ENCODE measurements at regions not wholly inside any gene's neighbourhood (a gene's known extent, or its start where the extent isn't known, plus 50 kb on each side); places are given as distances from the start of the nearest gene placed in this dataset.

DNA sequence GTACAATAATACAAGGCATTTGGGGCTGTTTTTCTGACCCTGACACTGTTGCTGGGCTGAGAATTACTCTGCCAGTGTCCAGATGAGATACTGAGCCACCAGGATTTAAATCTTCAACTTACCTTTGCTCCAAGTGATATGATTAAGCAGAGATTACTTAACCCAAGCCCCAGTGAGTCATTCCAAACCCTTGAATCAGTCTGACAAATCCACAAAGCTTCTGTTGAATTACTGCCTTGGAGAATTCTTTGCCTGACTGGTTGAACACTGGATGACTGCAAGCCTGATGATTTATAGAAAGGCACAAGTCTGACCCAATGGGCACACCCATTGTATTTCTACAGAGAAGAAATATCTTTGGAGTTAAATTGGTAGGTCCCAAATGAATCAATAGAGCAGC is 88.2 kb upstream of the TSC22D2 start:
- Histone ChIP-seq H3K9me3 (ENCODE audit: control insufficient read depth, insufficient read depth, low read length) (no peaks in the 10 kb centered on the region), H3K9ac (ENCODE audit: low read depth, low read length) (no peak overlapping the region), H3K36me3 (ENCODE audit: insufficient read depth, low read length) (no peaks in the 10 kb centered on the region), H3K4me1 (ENCODE audit: insufficient read depth, low read length) (no peaks in the 10 kb centered on the region)

DNA sequence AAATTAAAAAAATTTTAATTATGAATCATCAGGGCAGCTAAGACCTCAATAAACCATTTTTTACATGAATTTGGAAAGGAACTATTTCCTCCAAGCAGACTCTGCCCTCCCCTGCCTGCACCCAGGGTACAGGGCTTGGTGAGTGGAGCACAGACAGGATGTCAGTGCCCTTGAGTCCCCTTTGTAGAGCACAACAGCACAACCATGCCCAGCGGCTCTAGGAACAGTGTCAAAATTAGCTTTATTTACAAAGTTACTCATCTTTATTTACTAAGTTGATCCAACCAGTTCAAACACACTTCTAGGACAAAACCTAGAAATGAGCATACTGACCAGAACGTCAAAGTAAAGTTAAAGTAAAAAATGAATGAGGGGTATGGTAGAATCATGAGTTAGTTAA is 90.6 kb upstream of the TSC22D2 start:
- Histone ChIP-seq H3K36me3 (ENCODE audit: insufficient read depth, low read length) (no peaks in the 10 kb centered on the region), H3K9ac (ENCODE audit: low read depth, low read length) (no peak overlapping the region), H3K9me3 (ENCODE audit: control insufficient read depth, insufficient read depth, low read length) (no peaks in the 10 kb centered on the region), H3K4me1 (ENCODE audit: insufficient read depth, low read length) (no peaks in the 10 kb centered on the region)

DNA sequence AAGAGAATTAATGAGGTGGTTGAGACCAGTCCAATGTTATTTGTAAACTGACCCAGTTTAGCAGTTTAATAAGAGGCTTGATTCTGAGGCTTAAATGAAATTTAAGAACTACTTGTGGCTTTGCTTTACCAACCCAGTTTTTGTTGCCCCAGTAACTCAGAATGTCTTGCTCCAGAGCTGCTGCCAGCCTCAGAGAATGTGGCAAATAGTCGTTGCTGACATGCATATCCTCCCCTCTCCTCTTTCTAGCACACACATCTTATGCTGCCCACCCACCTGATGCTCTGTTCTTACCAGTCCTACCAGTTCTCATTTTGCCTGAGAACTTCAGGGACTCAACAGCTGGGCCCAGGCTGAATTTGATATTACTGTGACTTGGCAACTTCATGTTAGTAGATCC is 92.4 kb upstream of the TSC22D2 start:
- no peaks in the 10 kb centered on the region for H3K36me3 ChIP-seq (ENCODE audit: insufficient read depth, low read length)
- no peaks in the 10 kb centered on the region for H3K9me3 ChIP-seq (ENCODE audit: control insufficient read depth, insufficient read depth, low read length)
- no peak overlapping the region for H3K9ac ChIP-seq (ENCODE audit: low read depth, low read length)
- H3K4me1 ChIP-seq (ENCODE audit: insufficient read depth, low read length) = no peaks in the 10 kb centered on the region

GRCh38 chr3:150314248-150315004 is 93.7 kb upstream of the TSC22D2 start:
- Histone ChIP-seq H3K9ac (ENCODE audit: low read depth, low read length) (no peak overlapping the region), H3K36me3 (ENCODE audit: insufficient read depth, low read length) (no peaks in the 10 kb centered on the region), H3K4me1 (ENCODE audit: insufficient read depth, low read length) (no peaks in the 10 kb centered on the region), H3K9me3 (ENCODE audit: control insufficient read depth, insufficient read depth, low read length) (no peaks in the 10 kb centered on the region)

DNA sequence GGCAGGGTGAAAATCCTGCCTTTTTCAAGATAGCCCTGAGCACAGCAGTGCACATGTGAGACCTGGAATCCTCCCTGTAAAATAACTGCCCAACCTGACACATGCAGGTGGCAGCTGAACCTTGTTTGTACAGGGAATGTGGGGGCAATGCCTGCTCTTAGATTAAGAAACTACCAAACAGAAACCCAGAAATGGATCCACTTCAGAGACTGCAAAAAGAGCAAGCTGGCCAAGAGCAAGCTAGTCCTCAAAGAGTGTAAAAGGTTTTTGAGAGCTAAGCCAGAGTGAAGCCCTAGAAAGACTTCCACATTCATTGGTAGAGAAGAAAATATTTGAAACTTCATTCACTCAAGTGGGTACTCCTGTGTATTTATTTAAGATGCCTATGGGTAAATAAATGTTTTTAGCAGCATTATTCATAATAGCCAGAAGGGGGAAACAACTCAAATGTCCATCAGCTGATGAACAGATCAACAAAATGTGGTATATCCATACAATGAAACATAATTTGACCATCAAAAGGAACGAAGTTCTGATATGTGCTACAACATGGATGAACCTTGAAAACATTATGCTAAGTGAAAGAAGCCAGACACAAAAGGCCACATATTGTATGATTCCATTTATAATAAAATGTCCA is 96.0 kb upstream of the TSC22D2 start:
- Histone ChIP-seq H3K36me3 (ENCODE audit: insufficient read depth, low read length) (no peaks in the 10 kb centered on the region), H3K4me1 (ENCODE audit: insufficient read depth, low read length) (no peaks in the 10 kb centered on the region), H3K9ac (ENCODE audit: low read depth, low read length) (no peak overlapping the region), H3K9me3 (ENCODE audit: control insufficient read depth, insufficient read depth, low read length) (no peaks in the 10 kb centered on the region)

DNA sequence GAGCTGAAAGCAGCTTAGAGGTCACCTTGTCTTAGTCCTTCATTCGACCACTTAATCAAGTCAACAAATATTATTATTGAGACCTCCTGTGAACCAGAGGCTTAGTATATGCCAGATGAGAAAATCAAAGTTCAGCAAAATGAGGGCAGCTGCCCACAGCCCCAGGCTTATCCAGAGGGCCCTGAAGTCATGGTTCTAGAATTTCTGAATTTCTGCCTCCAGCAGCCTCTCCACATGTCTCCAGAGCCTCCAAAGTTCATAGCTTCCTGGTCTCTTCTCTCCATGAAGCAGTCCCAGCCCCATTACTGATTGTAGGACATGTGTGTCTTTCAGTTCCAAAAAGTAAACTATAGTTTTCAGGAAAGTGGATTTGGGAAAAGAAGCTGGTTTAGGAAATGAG is 96.9 kb upstream of the TSC22D2 start:
- no peaks in the 10 kb centered on the region for H3K36me3 ChIP-seq (ENCODE audit: insufficient read depth, low read length)
- H3K9ac ChIP-seq (ENCODE audit: low read depth, low read length) = no peak overlapping the region
- no peaks in the 10 kb centered on the region for H3K9me3 ChIP-seq (ENCODE audit: control insufficient read depth, insufficient read depth, low read length)
- no peaks in the 10 kb centered on the region for H3K4me1 ChIP-seq (ENCODE audit: insufficient read depth, low read length)

GRCh38 chr3:150309557-150309956 is 98.5 kb upstream of the TSC22D2 start:
- Histone ChIP-seq H3K36me3 (ENCODE audit: insufficient read depth, low read length) (no peaks in the 10 kb centered on the region), H3K9me3 (ENCODE audit: control insufficient read depth, insufficient read depth, low read length) (no peaks in the 10 kb centered on the region), H3K9ac (ENCODE audit: low read depth, low read length) (no peak overlapping the region), H3K4me1 (ENCODE audit: insufficient read depth, low read length) (no peaks in the 10 kb centered on the region)

GRCh38 chr3:150309257-150309542 is 98.9 kb upstream of the TSC22D2 start:
- Histone ChIP-seq H3K36me3 (ENCODE audit: insufficient read depth, low read length) (no peaks in the 10 kb centered on the region), H3K9me3 (ENCODE audit: control insufficient read depth, insufficient read depth, low read length) (no peaks in the 10 kb centered on the region), H3K9ac (ENCODE audit: low read depth, low read length) (no peak overlapping the region), H3K4me1 (ENCODE audit: insufficient read depth, low read length) (no peaks in the 10 kb centered on the region)

DNA sequence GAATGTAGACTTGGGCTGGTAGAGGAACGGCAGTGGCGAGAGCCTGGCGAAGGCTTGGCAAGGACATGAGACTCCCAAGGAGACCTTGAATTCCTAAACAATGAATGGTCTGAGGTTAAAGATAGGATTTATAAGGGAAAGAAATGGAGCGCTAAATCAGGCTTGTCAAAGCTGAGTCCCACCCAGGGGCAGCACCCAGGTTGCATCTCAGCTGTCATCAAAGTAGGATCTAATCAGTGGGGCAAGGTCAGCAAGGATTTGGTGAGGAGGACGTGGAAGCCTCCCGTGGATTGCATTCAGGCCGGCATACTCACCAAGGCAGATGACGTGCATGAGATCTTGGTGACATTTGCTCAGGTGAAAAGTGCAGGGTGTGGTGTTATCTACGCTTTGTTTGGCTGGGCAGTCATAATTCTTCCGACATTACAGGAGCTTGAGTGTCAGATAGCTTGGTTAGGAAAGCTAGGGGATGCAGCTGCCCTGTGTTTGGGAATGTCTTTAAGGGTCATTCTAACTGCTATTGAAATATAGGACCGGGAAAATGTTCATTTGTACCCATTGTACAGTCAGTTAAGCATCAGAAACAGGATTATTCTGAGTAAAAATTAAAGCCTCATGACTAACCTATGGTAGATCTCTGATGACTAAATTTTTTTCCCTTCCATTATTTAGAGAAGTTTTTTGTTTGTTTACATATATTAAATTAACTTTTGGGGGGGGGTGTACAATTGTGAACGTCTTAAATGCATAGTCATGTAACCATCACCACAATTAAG is 99.4 kb upstream of the TSC22D2 start:
- Histone ChIP-seq H3K36me3 (ENCODE audit: insufficient read depth, low read length) (no peaks in the 10 kb centered on the region), H3K4me1 (ENCODE audit: insufficient read depth, low read length) (no peaks in the 10 kb centered on the region), H3K9me3 (ENCODE audit: control insufficient read depth, insufficient read depth, low read length) (no peaks in the 10 kb centered on the region), H3K9ac (ENCODE audit: low read depth, low read length) (no peak overlapping the region)

DNA sequence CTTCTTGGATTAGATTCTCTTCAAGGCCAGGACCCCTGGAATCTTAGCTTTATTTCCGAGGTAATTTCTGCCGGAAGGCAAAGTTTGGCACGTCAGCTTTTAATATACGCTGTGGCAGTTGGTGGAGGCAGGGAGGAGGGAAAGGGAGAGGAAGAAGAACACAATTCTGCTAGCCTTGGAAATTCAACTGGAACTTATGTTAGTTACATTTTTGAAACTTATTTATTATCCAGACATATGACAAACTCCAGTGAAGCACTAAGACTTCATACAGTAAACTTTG is 100.1 kb upstream of the TSC22D2 start:
- H3K9me3 ChIP-seq (ENCODE audit: control insufficient read depth, insufficient read depth, low read length) = no peaks in the 10 kb centered on the region
- no peaks in the 10 kb centered on the region for H3K36me3 ChIP-seq (ENCODE audit: insufficient read depth, low read length)
- no peaks in the 10 kb centered on the region for H3K4me1 ChIP-seq (ENCODE audit: insufficient read depth, low read length)
- H3K9ac ChIP-seq (ENCODE audit: low read depth, low read length) = no peak overlapping the region

DNA sequence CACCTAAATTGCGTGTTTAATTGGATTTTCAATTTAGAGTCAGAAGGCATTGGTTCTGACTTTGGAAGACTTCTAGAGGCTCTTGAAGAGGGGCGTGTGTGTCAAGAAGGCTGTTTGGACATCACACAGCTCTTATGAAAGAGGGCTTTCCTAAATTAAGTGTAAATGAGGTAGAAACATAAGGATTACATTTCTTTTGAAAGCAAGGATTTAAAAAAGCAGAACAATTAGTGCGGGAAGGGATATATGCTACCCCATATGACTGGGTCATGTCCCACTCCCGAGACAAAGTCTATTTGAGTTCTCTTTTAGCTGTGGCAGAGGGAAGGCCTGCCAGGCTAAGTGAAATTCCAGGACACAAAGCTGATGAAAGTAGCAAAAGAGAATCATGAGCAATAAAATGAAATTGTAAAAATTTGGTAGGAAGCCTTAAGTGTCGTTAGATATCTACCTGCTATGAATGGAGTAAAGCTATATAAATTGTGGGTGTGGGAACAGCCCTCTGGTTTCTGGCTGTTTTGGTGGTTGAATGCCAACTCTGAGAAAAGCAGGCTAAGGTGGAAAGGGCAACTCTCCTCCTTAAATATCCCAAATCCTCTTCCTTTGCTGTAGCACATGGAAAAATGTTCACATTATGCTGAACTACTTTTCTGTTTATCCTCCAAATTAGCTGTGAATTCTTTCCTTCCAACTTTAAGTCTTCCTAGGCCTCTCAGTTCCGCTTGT is 100.6 kb upstream of the TSC22D2 start:
- H3K9ac ChIP-seq (ENCODE audit: low read depth, low read length) = no peak overlapping the region
- no peaks in the 10 kb centered on the region for H3K36me3 ChIP-seq (ENCODE audit: insufficient read depth, low read length)
- H3K9me3 ChIP-seq (ENCODE audit: control insufficient read depth, insufficient read depth, low read length) = no peaks in the 10 kb centered on the region
- no peaks in the 10 kb centered on the region for H3K4me1 ChIP-seq (ENCODE audit: insufficient read depth, low read length)

GRCh38 chr3:150306906-150307305 is 101.2 kb upstream of the TSC22D2 start:
- Histone ChIP-seq H3K9ac (ENCODE audit: low read depth, low read length) (no peak overlapping the region), H3K36me3 (ENCODE audit: insufficient read depth, low read length) (no peaks in the 10 kb centered on the region), H3K9me3 (ENCODE audit: control insufficient read depth, insufficient read depth, low read length) (no peaks in the 10 kb centered on the region), H3K4me1 (ENCODE audit: insufficient read depth, low read length) (no peaks in the 10 kb centered on the region)

GRCh38 chr3:150306083-150306482 is 102.0 kb upstream of the TSC22D2 start:
- H3K4me1 ChIP-seq (ENCODE audit: insufficient read depth, low read length) = peaks cover 6% of the 10 kb centered on the region; the same call in 1 of the 2 replicates
- H3K9me3 ChIP-seq (ENCODE audit: control insufficient read depth, insufficient read depth, low read length) = no peaks in the 10 kb centered on the region
- H3K9ac ChIP-seq (ENCODE audit: low read depth, low read length) = no peak overlapping the region
- H3K36me3 ChIP-seq (ENCODE audit: insufficient read depth, low read length) = no peaks in the 10 kb centered on the region

- Histone ChIP-seq H3K4me1 (ENCODE audit: insufficient read depth, low read length) (peaks cover 20% of the 10 kb centered on the region), H3K9me3 (ENCODE audit: control insufficient read depth, insufficient read depth, low read length) (no peaks in the 10 kb centered on the region), H3K36me3 (ENCODE audit: insufficient read depth, low read length) (no peaks in the 10 kb centered on the region), H3K9ac (ENCODE audit: low read depth, low read length) (no peak overlapping the region)
Measured at GRCh38 chr3:150303768-150304167, 104.3 kb upstream of the TSC22D2 start.

DNA sequence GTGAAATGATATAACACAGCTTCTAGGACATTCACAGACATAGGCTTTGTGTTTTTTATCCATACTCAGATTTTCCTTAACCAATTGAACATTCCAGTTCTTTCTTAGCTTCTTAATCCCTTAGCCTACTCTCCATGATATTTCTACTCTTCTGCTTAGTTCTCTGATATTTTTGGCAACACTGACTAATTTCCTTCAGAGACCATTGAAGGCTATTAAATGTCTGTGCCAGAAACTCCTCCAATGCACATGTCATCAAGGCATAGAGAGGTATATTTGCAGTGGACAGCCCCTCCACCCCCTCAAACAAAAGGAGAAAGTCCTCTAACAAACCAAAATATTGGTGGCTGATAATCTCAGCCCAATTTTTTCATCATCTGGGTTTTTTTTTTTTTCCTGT is 105.9 kb upstream of the TSC22D2 start:
- H3K9ac ChIP-seq (ENCODE audit: low read depth, low read length) = no peak overlapping the region
- H3K9me3 ChIP-seq (ENCODE audit: control insufficient read depth, insufficient read depth, low read length) = no peaks in the 10 kb centered on the region
- peaks cover 27% of the 10 kb centered on the region for H3K4me1 ChIP-seq (ENCODE audit: insufficient read depth, low read length)
- no peaks in the 10 kb centered on the region for H3K36me3 ChIP-seq (ENCODE audit: insufficient read depth, low read length)

All from ES-I3 (cell line).